ENCODE measurements at regions not wholly inside any gene's neighbourhood (a gene's known extent, or its start where the extent isn't known, plus 50 kb on each side); places are given as distances from the start of the nearest gene placed in this dataset.

GRCh38 chr7:156478486-156478885 lies 162.1 kb upstream of the RNF32 start:
- H3K27ac ChIP-seq: no peak overlapping the region
- peaks cover 0 to 10% (median 0%) of the 10 kb centered on the region in 6 donors for H3K4me1 ChIP-seq
- no peak overlapping the region for H3K4me3 ChIP-seq
- H3K27me3 ChIP-seq (replicated peaks in 1 of 7): peaks cover 0 to 36% (median 0%) of the 10 kb centered on the region in 7 donors
- no peaks in the 10 kb centered on the region for H3K36me3 ChIP-seq
- H3K9me3 ChIP-seq: no peaks in the 10 kb centered on the region
- intact Hi-C loops (cut with DNase I; ENCODE audit: low total_unique reads): loop anchor here (10.0 kb wide), 1 partner anchor 664 kb away; the partner anchor contains the start of gene SHH
- 72 to 82% (median 79%) methylated on average over 8 to 11 of the region's 11 CpGs for WGBS, 5 donors
- no peak for DNase-seq
- no peak for TF ChIP-seq POLR2AphosphoS5 (IDR thresholded peaks at IDR 0.05)
- no peak for TF ChIP-seq POLR2A (IDR thresholded peaks at IDR 0.05)
- no peak for TF ChIP-seq CTCF (IDR thresholded peaks at IDR 0.05 in 8 of 11, conservative IDR thresholded peaks at IDR 0.05 in 3 of 11)

DNA sequence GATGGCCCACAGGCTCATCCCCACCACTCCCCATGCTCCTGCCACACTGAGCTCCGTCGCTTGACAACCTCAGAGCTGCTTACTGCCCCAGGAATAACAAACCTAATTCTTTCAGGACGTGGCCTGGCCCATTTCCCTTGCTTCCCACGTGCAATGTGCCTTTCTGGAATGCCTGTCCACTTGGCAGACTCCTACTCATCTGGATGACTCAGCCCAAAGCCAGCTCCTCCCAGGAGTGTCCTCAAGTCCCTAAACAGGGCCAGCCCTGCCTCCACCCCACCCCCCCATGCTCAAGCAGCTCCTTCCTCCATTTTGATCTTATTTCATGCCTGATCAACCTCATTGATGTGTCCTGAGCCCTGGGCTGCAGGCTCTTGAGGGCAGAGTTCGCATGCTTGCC lies 164.9 kb upstream of the RNF32 start:
- TF ChIP-seq POLR2A (IDR thresholded peaks at IDR 0.05) (no peak), POLR2AphosphoS5 (IDR thresholded peaks at IDR 0.05) (no peak)
- H3K4me3 ChIP-seq: no peak overlapping the region
- intact Hi-C loops (cut with DNase I; ENCODE audit: low total_unique reads): loop anchor here (10.0 kb wide), 1 partner anchor 661 kb away; the partner anchor contains the start of gene SHH
- no peaks in the 10 kb centered on the region for H3K9me3 ChIP-seq
- H3K27ac ChIP-seq: no peak overlapping the region
- 60 to 82% (median 67%) methylated on average over 5 of the region's 5 CpGs for WGBS, 5 donors
- no peak for DNase-seq
- no peaks in the 10 kb centered on the region for H3K36me3 ChIP-seq
- peaks cover 0 to 11% (median 0%) of the 10 kb centered on the region in 6 donors for H3K4me1 ChIP-seq
- H3K27me3 ChIP-seq (replicated peaks in 1 of 7): peaks cover 0 to 36% (median 0%) of the 10 kb centered on the region in 7 donors

DNA sequence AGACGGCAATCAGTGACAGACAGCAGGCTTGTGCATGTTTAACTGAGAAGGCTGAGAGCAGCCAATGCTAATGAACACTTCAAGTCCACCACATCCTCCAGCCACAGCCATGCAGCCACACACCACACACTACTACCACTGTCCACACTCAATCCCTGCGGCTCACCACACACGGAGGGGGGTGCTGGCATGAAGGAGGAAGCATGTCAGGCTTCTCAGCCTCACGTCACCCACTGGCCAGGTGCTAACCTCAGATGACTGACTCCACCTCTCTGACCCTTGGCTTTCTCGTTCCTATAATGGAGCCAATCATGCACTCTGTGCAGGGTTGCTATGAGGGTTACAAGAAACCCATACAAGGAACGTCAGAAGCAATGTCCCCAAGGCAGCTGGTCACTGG lies 165.4 kb upstream of the RNF32 start:
- no peaks in the 10 kb centered on the region for H3K9me3 ChIP-seq
- DNase-seq: no peak
- WGBS, 5 donors: 59 to 80% (median 67%) methylated on average over 6 of the region's 6 CpGs
- H3K4me1 ChIP-seq: peaks cover 0 to 11% (median 0%) of the 10 kb centered on the region in 6 donors
- peaks cover 0 to 36% (median 0%) of the 10 kb centered on the region in 7 donors for H3K27me3 ChIP-seq (replicated peaks in 1 of 7)
- no peak for TF ChIP-seq CTCF (IDR thresholded peaks at IDR 0.05 in 8 of 11, conservative IDR thresholded peaks at IDR 0.05 in 3 of 11)
- TF ChIP-seq POLR2A (IDR thresholded peaks at IDR 0.05): no peak
- no peak for TF ChIP-seq POLR2AphosphoS5 (IDR thresholded peaks at IDR 0.05)
- intact Hi-C loops (cut with DNase I; ENCODE audit: low total_unique reads): loop anchor here (10.0 kb wide), 1 partner anchor 660 kb away; the partner anchor contains the start of gene SHH
- no peak overlapping the region for H3K4me3 ChIP-seq
- no peaks in the 10 kb centered on the region for H3K36me3 ChIP-seq
- H3K27ac ChIP-seq: no peak overlapping the region

- 55 to 79% (median 64%) methylated on average over 7 of the region's 7 CpGs for WGBS, 5 donors
- H3K4me3 ChIP-seq: no peak overlapping the region
- TF ChIP-seq CTCF (IDR thresholded peaks at IDR 0.05 in 8 of 11, conservative IDR thresholded peaks at IDR 0.05 in 3 of 11) (no peak), POLR2AphosphoS5 (IDR thresholded peaks at IDR 0.05) (no peak), POLR2A (IDR thresholded peaks at IDR 0.05) (no peak)
- no peak for DNase-seq
- intact Hi-C loops (cut with DNase I; ENCODE audit: low total_unique reads): loop anchor here (10.0 kb wide), 1 partner anchor 659 kb away; the partner anchor contains the start of gene SHH
- no peak overlapping the region for H3K27ac ChIP-seq
- peaks cover 0 to 11% (median 0%) of the 10 kb centered on the region in 6 donors for H3K4me1 ChIP-seq
- H3K36me3 ChIP-seq: no peaks in the 10 kb centered on the region
- peaks cover 0 to 36% (median 0%) of the 10 kb centered on the region in 7 donors for H3K27me3 ChIP-seq (replicated peaks in 1 of 7)
- H3K9me3 ChIP-seq: no peaks in the 10 kb centered on the region
These were observed 166.3 kb upstream of the RNF32 start for GRCh38 chr7:156474241-156474743.
